ENCODE measurements at regions not wholly inside any gene's neighbourhood (a gene's known extent, or its start where the extent isn't known, plus 50 kb on each side); places are given as distances from the start of the nearest gene placed in this dataset.

DNA sequence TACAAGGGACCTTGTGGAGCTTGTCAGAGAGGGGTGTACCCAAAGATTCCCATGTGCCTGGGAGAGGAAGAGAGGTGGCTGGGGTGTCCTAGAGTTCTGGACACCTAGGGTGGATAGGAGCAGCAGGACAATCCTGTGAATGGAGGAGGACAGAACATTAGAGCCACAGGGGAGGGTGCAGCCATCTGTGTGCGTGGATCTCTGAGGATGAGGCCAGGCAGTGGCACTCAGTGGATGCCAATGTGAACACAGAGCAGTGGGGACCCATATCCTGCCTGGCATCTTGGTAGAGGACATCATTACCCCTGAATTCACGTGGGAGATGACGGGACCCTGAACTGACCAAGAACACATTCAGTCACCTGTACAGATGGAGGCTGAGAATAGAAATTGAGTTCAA lies 205.3 kb downstream of the CD83 start:
- Histone ChIP-seq H3K27ac (no peak overlapping the region), H3K36me3 (ENCODE audit: insufficient read depth in 1 of 2, low read depth in 1 of 2) (no peaks in the 10 kb centered on the region), H3K4me3 (no peak overlapping the region), H3K27me3 (ENCODE audit: insufficient read depth in 3 of 3, low read length in 2 of 3) (no peaks in the 10 kb centered on the region), H3K9me3 (no peaks in the 10 kb centered on the region), H3K4me1 (no peaks in the 10 kb centered on the region)
- ATAC-seq, result no peak
- intact Hi-C loops (cut with DNase I), result no loop called here
- 81 to 91% (median 85%) methylated on average over 3 of the region's 3 CpGs for WGBS, 3 donors
- no peak for DNase-seq
- TF ChIP-seq, protein P1, sequence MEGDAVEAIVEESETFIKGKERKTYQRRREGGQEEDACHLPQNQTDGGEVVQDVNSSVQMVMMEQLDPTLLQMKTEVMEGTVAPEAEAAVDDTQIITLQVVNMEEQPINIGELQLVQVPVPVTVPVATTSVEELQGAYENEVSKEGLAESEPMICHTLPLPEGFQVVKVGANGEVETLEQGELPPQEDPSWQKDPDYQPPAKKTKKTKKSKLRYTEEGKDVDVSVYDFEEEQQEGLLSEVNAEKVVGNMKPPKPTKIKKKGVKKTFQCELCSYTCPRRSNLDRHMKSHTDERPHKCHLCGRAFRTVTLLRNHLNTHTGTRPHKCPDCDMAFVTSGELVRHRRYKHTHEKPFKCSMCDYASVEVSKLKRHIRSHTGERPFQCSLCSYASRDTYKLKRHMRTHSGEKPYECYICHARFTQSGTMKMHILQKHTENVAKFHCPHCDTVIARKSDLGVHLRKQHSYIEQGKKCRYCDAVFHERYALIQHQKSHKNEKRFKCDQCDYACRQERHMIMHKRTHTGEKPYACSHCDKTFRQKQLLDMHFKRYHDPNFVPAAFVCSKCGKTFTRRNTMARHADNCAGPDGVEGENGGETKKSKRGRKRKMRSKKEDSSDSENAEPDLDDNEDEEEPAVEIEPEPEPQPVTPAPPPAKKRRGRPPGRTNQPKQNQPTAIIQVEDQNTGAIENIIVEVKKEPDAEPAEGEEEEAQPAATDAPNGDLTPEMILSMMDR (IDR thresholded peaks at IDR 0.05), result no peak

DNA sequence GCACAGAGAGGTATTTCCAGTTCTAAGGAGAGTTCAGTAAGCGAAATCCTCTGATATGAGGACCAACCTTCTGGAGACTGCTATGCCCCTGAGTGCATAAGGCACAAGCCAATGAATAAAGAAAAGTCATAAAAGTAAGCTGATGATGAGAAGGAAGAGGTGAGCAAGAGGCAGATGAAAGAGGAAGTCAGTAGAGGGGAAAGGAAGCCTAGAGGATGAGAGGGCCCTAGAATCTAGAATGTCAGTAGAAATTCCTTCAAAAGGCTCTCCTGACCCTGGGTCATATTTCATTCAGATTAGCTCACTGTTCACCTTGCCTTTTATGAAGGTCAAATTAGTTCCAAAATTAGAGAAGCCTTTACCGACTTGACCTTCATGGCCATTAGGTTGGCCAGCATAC lies 209.2 kb downstream of the CD83 start:
- 63 to 79% (median 66%) methylated on average over 2 of the region's 2 CpGs for WGBS, 3 donors
- ATAC-seq, result no peak
- TF ChIP-seq, protein P1 (IDR thresholded peaks at IDR 0.05), result no peak

DNA sequence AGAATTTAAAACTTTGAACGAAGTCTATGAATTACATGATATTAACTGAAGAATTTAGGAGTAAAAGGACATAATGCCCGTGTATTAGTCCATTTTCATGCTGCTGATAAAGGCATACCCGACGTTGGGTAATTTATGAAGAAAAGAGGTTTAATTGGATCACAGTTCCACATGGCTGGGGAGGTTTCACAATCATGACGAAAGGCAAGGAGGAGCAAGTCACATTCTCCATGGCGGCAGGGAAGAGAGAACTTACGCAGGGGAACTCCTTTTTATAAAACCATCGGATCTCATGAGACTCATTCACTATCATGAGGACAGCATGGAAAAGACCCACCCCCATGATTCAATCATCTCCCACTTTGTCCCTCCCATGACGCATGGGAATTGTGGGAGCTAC lies 210.6 kb downstream of the CD83 start:
- H3K4me1 ChIP-seq, result no peaks in the 10 kb centered on the region
- WGBS, 3 donors, result 79 to 89% (median 87%) methylated on average over 9 of the region's 9 CpGs
- no peak overlapping the region for H3K4me3 ChIP-seq
- H3K27me3 ChIP-seq (ENCODE audit: insufficient read depth in 3 of 3, low read length in 2 of 3), result no peaks in the 10 kb centered on the region
- intact Hi-C loops (cut with DNase I), result no loop called here
- H3K36me3 ChIP-seq (ENCODE audit: insufficient read depth in 1 of 2, low read depth in 1 of 2), result no peaks in the 10 kb centered on the region
- TF ChIP-seq, protein P1 (IDR thresholded peaks at IDR 0.05), result no peak
- ATAC-seq (no peak), DNase-seq (no peak)
- H3K27ac ChIP-seq, result no peak overlapping the region
- no peaks in the 10 kb centered on the region for H3K9me3 ChIP-seq

More for the DNA sequence above, 209.2 kb downstream of the CD83 start:
- Histone ChIP-seq H3K9me3 (no peaks in the 10 kb centered on the region), H3K4me1 (no peaks in the 10 kb centered on the region), H3K27ac (no peak overlapping the region), H3K27me3 (ENCODE audit: insufficient read depth in 3 of 3, low read length in 2 of 3) (no peaks in the 10 kb centered on the region), H3K36me3 (ENCODE audit: insufficient read depth in 1 of 2, low read depth in 1 of 2) (no peaks in the 10 kb centered on the region), H3K4me3 (no peak overlapping the region)
- no peak for DNase-seq
- intact Hi-C loops (cut with DNase I), result no loop called here

DNA sequence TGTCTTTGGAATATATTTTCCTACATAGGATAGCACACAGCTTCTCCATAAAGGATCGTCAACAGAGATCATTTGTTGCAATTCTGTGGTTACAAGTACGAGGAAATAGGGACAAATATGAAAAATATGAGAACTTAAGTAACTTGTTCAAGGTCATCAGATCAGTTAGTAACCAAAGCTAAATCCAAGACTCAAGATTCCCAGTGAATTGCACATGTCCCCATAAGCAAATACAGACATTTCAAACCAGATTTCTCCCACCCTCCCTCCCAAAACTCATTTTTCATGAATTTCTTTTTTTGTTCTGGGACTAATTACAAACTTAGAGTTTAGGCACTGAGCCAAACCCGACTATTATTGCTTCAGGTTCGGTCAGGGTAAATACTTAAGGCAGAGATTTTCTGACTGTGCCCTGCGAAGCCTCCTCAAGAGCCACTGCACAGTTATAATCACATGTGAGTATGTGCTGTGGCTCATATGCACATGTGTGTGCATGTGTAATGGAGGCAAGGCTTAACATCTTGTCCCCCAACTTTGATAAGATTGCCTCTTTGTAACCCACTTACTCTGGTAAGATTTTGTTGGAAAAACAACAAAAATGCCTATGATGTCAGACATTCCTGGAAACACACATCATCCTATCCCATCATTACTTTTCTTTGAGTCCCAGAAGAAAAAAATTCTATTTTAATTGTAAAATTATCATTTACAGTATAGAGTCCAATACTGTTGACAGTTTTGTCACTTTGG lies 216.2 kb downstream of the CD83 start:
- 61 to 71% (median 70%) methylated on average over 5 of the region's 5 CpGs for WGBS, 3 donors
- TF ChIP-seq, protein P1 (IDR thresholded peaks at IDR 0.05), result no peak
- ATAC-seq, result no peak

DNA sequence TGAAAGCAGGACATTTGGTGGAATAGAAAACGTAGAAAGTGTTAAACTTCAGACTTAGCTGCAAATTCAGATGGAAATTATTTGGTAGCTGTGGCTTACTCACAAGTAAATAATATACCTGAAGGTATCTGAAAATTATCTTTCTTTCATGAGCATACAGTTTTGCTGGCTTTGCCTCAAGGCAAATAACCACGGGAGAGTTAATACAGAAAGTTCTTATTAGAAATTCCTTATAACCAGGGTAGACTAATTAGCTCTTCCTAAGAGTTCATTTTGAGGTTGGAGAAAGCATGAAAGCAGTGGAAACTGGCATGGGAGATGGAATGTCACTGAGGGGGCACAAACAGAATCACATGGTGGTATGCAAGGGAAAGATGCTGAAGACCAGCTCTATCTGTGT lies 217.5 kb downstream of the CD83 start:
- TF ChIP-seq, protein P1 (IDR thresholded peaks at IDR 0.05), result no peak
- no peaks in the 10 kb centered on the region for H3K9me3 ChIP-seq
- 81 to 93% (median 92%) methylated on average over 2 of the region's 2 CpGs for WGBS, 3 donors
- no peaks in the 10 kb centered on the region for H3K27me3 ChIP-seq (ENCODE audit: insufficient read depth in 3 of 3, low read length in 2 of 3)
- ATAC-seq (no peak), DNase-seq (no peak)
- H3K27ac ChIP-seq, result no peak overlapping the region
- intact Hi-C loops (cut with DNase I), result no loop called here
- no peak overlapping the region for H3K4me3 ChIP-seq
- no peaks in the 10 kb centered on the region for H3K4me1 ChIP-seq
- H3K36me3 ChIP-seq (ENCODE audit: insufficient read depth in 1 of 2, low read depth in 1 of 2), result no peaks in the 10 kb centered on the region

More for the DNA sequence above, 216.2 kb downstream of the CD83 start:
- no peaks in the 10 kb centered on the region for H3K36me3 ChIP-seq (ENCODE audit: insufficient read depth in 1 of 2, low read depth in 1 of 2)
- no peak for DNase-seq
- H3K4me3 ChIP-seq, result no peak overlapping the region
- H3K27me3 ChIP-seq (ENCODE audit: insufficient read depth in 3 of 3, low read length in 2 of 3), result no peaks in the 10 kb centered on the region
- intact Hi-C loops (cut with DNase I), result no loop called here
- no peaks in the 10 kb centered on the region for H3K4me1 ChIP-seq
- H3K27ac ChIP-seq, result no peak overlapping the region
- H3K9me3 ChIP-seq, result no peaks in the 10 kb centered on the region
